Thyroid gland (tissue), 4 donors: ENCODE measurements at regions not wholly inside any gene's neighbourhood (a gene's known extent, or its start where the extent isn't known, plus 50 kb on each side); places are given as distances from the start of the nearest gene placed in this dataset.

Experiments
- DNase-seq, 2 donors: peaks; one replicate each; pipeline ENCODE4 v3.0.0-alpha.2; 2019
- H3K27ac ChIP-seq, 3 donors: fragments of 200-600 bp; sonication (generic); 1 replicate in 2 of 3; 2 replicates in 1 of 3; pipeline ENCODE4 v1.5.1; 2016 to 2019; ENCODE audit warnings: mild to moderate bottlenecking in 1 of 3, moderate library complexity in 1 of 3
- H3K27me3 ChIP-seq: fragments of 200-600 bp; sonication (generic); one replicate; pipeline ENCODE4 v1.5.1; 2019
- H3K36me3 ChIP-seq, 2 donors: fragments of 200-600 bp; sonication (generic); one replicate each; pipeline ENCODE4 v1.5.1; 2016 to 2019
- H3K4me1 ChIP-seq, 2 donors: fragments of 200-600 bp; sonication (generic); one replicate each; pipeline ENCODE4 v1.5.1; 2017 to 2019
- H3K4me3 ChIP-seq, 3 donors: fragments of 200-600 bp; sonication (generic); replicated peaks in 1 of 3; 1 replicate in 2 of 3; 2 replicates in 1 of 3; pipeline ENCODE4 v1.5.1; 2016; ENCODE audit warnings: mild to moderate bottlenecking in 1 of 3
- H3K9me3 ChIP-seq: fragments of 200-600 bp; sonication (generic); one replicate; pipeline ENCODE4 v1.5.1; 2017
- POLR2A ChIP-seq, 2 donors: fragments of 450-650 bp; IDR thresholded peaks; one replicate each; pipeline ENCODE4 v1.6.1; 2017; ENCODE audit warnings: antibody characterized with exemption in 2 of 2, mild to moderate bottlenecking in 2 of 2, moderate library complexity in 1 of 2
- whole genome bisulfite sequencing, 2 donors: methylation state at CpG; one replicate each; pipeline ENCODE4 v1.1.5; 2017; 5-methylcytosine and 5-hydroxymethylcytosine counted together
- intact Hi-C: fragments of 100-400 bp; cut with DNase I; formaldehyde crosslinking; loops from one replicate; pipeline ENCODE4 v1.15.1; 2023
- TF ChIP-seq, protein P1 (sequence below), 6 experiments: fragments of 200-600 bp in 3 of 6; fragments of 450-650 bp in 3 of 6; sonication (generic) in 3 of 6; IDR thresholded peaks; one replicate each; pipeline ENCODE4 v1.5.1; 2016 to 2019; ENCODE audit warnings: antibody characterized with exemption in 6 of 6, mild to moderate bottlenecking in 2 of 6, inconsistent platforms in 1 of 6, moderate library complexity in 1 of 6

DNA sequence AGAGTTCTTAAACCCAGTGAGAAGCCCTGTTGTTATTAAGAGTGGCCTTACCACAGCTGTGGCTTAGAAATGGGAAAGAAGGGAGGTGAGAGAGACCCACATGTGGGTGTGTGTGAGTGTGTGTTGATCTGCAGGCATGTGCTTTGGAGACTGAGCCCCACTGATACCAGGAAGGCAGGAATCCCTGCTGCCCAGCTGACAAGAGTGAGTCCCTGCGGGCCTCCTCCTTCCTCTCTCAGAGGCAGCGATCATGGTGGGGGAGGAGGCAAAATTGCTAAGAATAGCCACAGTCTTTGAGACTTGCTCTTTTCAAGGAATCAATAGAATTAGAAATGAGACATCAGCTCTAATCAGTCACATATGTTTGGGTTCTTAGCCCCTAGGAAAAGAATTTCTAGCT is 87.0 kb upstream of the WARS2 start:
- no peak for DNase-seq
- no peaks in the 10 kb centered on the region for H3K27me3 ChIP-seq
- H3K4me1 ChIP-seq, result no peaks in the 10 kb centered on the region
- TF ChIP-seq POLR2A (IDR thresholded peaks at IDR 0.05), result no peak
- TF ChIP-seq, protein P1, sequence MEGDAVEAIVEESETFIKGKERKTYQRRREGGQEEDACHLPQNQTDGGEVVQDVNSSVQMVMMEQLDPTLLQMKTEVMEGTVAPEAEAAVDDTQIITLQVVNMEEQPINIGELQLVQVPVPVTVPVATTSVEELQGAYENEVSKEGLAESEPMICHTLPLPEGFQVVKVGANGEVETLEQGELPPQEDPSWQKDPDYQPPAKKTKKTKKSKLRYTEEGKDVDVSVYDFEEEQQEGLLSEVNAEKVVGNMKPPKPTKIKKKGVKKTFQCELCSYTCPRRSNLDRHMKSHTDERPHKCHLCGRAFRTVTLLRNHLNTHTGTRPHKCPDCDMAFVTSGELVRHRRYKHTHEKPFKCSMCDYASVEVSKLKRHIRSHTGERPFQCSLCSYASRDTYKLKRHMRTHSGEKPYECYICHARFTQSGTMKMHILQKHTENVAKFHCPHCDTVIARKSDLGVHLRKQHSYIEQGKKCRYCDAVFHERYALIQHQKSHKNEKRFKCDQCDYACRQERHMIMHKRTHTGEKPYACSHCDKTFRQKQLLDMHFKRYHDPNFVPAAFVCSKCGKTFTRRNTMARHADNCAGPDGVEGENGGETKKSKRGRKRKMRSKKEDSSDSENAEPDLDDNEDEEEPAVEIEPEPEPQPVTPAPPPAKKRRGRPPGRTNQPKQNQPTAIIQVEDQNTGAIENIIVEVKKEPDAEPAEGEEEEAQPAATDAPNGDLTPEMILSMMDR (IDR thresholded peaks at IDR 0.05), result no peak
- H3K9me3 ChIP-seq, result no peaks in the 10 kb centered on the region
- WGBS, 2 donors, result 70 to 84% methylated on average over 2 of the region's 2 CpGs
- H3K27ac ChIP-seq, result no peak overlapping the region
- no peak overlapping the region for H3K4me3 ChIP-seq
- intact Hi-C loops, result no loop called here
- H3K36me3 ChIP-seq, result no peaks in the 10 kb centered on the region

DNA sequence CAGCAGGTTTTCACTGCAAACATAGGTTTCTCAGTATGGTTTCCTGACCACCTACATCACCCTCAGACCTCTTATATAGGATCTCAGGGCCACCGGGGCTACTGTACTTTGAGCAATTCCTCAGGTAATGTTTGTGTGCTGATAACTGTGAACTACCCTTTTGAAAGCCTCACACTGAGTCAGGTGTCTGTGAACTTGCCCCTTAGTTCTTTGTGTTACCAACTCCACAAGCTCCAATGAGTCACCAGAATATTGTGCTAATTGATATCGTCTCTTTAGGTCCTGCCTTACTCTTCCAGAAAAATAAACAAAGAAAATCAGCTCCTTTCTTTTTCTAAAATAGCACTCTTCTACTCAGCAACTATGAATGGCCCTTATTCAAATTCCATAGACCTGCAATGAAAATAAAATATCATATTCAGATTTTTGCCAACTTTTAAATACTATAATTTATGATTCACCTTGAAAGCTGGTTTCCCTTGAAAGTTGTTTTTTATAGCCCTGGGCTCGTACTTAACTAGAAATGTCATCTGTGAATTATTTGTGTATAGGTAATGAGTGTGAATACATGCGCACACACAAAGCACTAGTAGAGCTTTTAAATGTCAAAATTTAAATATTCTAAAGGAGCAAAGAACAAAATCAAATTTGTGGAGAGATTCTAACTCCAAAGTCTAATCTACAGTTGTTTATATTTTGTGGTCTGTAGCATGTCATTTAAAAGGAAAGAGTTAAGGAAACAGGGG is 88.1 kb upstream of the WARS2 start:
- Histone ChIP-seq H3K4me1 (no peaks in the 10 kb centered on the region), H3K9me3 (no peaks in the 10 kb centered on the region), H3K4me3 (no peak overlapping the region), H3K36me3 (no peaks in the 10 kb centered on the region), H3K27ac (no peak overlapping the region), H3K27me3 (no peaks in the 10 kb centered on the region)
- DNase-seq, result no peak
- intact Hi-C loops, result no loop called here
- TF ChIP-seq POLR2A (IDR thresholded peaks at IDR 0.05), result no peak
- TF ChIP-seq, protein P1 (IDR thresholded peaks at IDR 0.05), result no peak
- 93 to 94% methylated on average over 4 of the region's 4 CpGs for WGBS, 2 donors

DNA sequence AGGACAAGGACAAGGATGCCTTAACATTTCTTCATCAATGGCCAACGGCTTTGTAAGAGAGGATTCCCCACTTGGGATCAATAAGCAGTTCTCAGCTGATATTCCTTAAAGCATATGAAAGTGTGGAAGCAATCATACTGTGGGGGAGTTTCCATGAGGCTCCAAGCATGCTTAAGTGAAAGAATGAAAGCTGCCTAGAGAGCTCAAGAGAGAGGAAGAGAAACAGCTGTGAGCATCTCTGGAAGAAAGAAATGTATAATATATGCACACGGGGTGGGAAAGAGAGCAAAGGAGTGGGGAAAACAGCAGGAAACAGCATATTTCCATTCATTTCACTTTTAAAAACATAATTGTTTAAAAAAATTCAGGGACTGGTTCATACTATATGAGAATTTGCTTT is 94.7 kb upstream of the WARS2 start:
- DNase-seq, result no peak
- WGBS, 2 donors, result 86 to 91% methylated on average over 2 of the region's 2 CpGs

DNA sequence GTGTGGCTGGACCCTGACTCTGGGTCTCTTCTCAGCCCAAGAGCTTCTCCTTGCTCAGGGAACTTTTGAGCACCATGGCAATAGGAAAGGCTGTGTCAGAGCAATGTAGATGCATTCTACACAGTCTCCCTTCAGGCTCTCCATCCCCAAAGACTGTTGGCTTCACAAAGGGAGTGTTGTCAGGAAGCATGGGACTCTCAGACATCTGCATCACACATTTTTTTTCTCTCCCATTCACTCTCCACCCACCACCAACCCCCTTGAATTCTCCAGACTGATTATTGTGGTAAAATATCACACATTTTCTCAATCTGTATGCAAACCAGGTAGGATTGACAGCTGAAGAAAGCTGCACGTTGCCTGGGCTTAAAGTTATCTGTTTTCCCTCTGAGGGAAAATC is 105.4 kb upstream of the WARS2 start:
- no peaks in the 10 kb centered on the region for H3K27me3 ChIP-seq
- TF ChIP-seq, protein P1 (IDR thresholded peaks at IDR 0.05), result no peak
- TF ChIP-seq POLR2A (IDR thresholded peaks at IDR 0.05), result no peak
- DNase-seq, result no peak
- no peaks in the 10 kb centered on the region for H3K36me3 ChIP-seq
- WGBS, 2 donors, result 74 to 79% methylated on average over 1 of the region's 1 CpG
- H3K4me3 ChIP-seq, result no peak overlapping the region
- H3K27ac ChIP-seq, result no peak overlapping the region
- intact Hi-C loops, result no loop called here
- H3K9me3 ChIP-seq, result no peaks in the 10 kb centered on the region
- H3K4me1 ChIP-seq, result no peaks in the 10 kb centered on the region

More for the DNA sequence above, 94.7 kb upstream of the WARS2 start:
- no peak overlapping the region for H3K27ac ChIP-seq
- no peaks in the 10 kb centered on the region for H3K36me3 ChIP-seq
- no peak overlapping the region for H3K4me3 ChIP-seq
- no peaks in the 10 kb centered on the region for H3K9me3 ChIP-seq
- intact Hi-C loops, result no loop called here
- no peaks in the 10 kb centered on the region for H3K27me3 ChIP-seq
- no peaks in the 10 kb centered on the region for H3K4me1 ChIP-seq
- TF ChIP-seq POLR2A (IDR thresholded peaks at IDR 0.05), result no peak
- TF ChIP-seq, protein P1 (IDR thresholded peaks at IDR 0.05), result no peak

DNA sequence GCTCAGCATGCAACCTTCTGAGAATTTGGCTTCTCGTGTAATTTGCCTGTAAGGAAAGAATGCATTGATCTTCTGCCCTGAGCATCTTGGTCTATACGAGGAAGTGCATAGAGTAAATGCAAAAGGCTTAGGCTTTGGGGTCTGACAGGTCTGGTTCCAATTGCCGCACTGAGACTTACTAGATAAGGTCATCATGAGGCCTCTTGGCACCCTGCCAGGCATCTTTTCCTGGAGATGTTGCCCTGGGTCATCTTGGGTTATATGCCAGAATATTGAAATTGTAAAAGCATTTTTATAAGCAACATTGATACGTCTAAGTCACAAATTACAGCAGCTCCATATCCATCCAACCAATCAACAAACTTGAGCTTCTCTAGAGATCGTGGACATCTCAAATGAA is 108.8 kb upstream of the WARS2 start:
- no peaks in the 10 kb centered on the region for H3K9me3 ChIP-seq
- 86 to 87% methylated on average over 5 of the region's 5 CpGs for WGBS, 2 donors
- no peak overlapping the region for H3K4me3 ChIP-seq
- no peak for TF ChIP-seq POLR2A (IDR thresholded peaks at IDR 0.05)
- TF ChIP-seq, protein P1 (IDR thresholded peaks at IDR 0.05), result no peak
- no peaks in the 10 kb centered on the region for H3K36me3 ChIP-seq
- H3K27ac ChIP-seq, result no peak overlapping the region
- intact Hi-C loops, result no loop called here
- H3K27me3 ChIP-seq, result no peaks in the 10 kb centered on the region
- no peaks in the 10 kb centered on the region for H3K4me1 ChIP-seq
- no peak for DNase-seq
